Renal cortex interstitium (tissue), 11 donors: ENCODE measurements at regions not wholly inside any gene's neighbourhood (a gene's known extent, or its start where the extent isn't known, plus 50 kb on each side); places are given as distances from the start of the nearest gene placed in this dataset.
"Not testable (repeated sequence)": the region's sequence is repeated elsewhere in the genome, so short reads cannot be mapped to it uniquely, and the experiment has no call there.

Experiments used
- DNase-seq, 11 donors: peaks; one replicate each; pipeline ENCODE4 v3.0.0-alpha.2; 2013; ENCODE audit warnings: low read depth in 9 of 11, low spot score in 4 of 11; ENCODE audit errors: extremely low read depth in 1 of 11

GRCh38 chr13:50387051-50387581, 371.9 kb downstream of the KCNRG start:
- DNase-seq, result peak in 4 of 11 donors; percentile 19 to 32 (median 26)

- no peak for DNase-seq
Measured at GRCh38 chr13:50388481-50388880, 373.2 kb downstream of the KCNRG start.

- peak in 2 of 11 donors; percentile 9 for DNase-seq
Measured at GRCh38 chr13:50389726-50390125, 374.5 kb downstream of the KCNRG start.

GRCh38 chr13:50390503-50391248, 375.4 kb downstream of the KCNRG start:
- DNase-seq, result no peak

GRCh38 chr13:50392977-50393376, 377.7 kb downstream of the KCNRG start:
- DNase-seq, result no peak

- peak in 1 of 11 donors; percentile 7 for DNase-seq
Measured at GRCh38 chr13:50393628-50394027, 378.4 kb downstream of the KCNRG start.

- DNase-seq, result no peak
Measured at GRCh38 chr13:50396001-50396400, 380.8 kb downstream of the KCNRG start.

GRCh38 chr13:50396618-50397017, 381.4 kb downstream of the KCNRG start:
- not testable (repeated sequence) for DNase-seq

- no peak for DNase-seq
Measured at GRCh38 chr13:50400035-50400726, 384.9 kb downstream of the KCNRG start.

- no peak for DNase-seq
Measured at GRCh38 chr13:50401049-50401505, 385.8 kb downstream of the KCNRG start.

GRCh38 chr13:50401721-50402465, 386.6 kb downstream of the KCNRG start:
- DNase-seq, result no peak

- DNase-seq, result no peak
Measured at GRCh38 chr13:50403311-50403710, 388.1 kb downstream of the KCNRG start.

GRCh38 chr13:50404116-50404515, 388.9 kb downstream of the KCNRG start:
- DNase-seq, result no peak

GRCh38 chr13:50404769-50405168, 389.5 kb downstream of the KCNRG start:
- no peak for DNase-seq

- no peak for DNase-seq
Measured at GRCh38 chr13:50406831-50407230, 391.6 kb downstream of the KCNRG start.

GRCh38 chr13:50408068-50408467, 392.8 kb downstream of the KCNRG start:
- no peak for DNase-seq

GRCh38 chr13:50409220-50409619, 394.0 kb downstream of the KCNRG start:
- DNase-seq, result no peak

GRCh38 chr13:50410921-50411746, 395.9 kb downstream of the KCNRG start:
- no peak for DNase-seq
